GM18507 (cell line): ENCODE measurements at regions not wholly inside any gene's neighbourhood (a gene's known extent, or its start where the extent isn't known, plus 50 kb on each side); places are given as distances from the start of the nearest gene placed in this dataset.

Experiments
- DNase-seq: peaks from one replicate; pipeline ENCODE4 v3.0.0; 2011; ENCODE audit warnings: low read depth; ENCODE audit not compliant: insufficient read length; ENCODE audit errors: extremely low spot score
- FAIRE-seq: peaks from 2 replicates; lab custom pipeline; 2011; peaks lifted over from hg19 to GRCh38; lab: Jason Lieb, UNC

GRCh38 chr1:80769208-80769750 lies 1031.5 kb upstream of the ADGRL2 start:
- FAIRE-seq: no peak
- no peak for DNase-seq

GRCh38 chr1:80767711-80768110 lies 1033.0 kb upstream of the ADGRL2 start:
- FAIRE-seq (no peak), DNase-seq (no peak)

DNA sequence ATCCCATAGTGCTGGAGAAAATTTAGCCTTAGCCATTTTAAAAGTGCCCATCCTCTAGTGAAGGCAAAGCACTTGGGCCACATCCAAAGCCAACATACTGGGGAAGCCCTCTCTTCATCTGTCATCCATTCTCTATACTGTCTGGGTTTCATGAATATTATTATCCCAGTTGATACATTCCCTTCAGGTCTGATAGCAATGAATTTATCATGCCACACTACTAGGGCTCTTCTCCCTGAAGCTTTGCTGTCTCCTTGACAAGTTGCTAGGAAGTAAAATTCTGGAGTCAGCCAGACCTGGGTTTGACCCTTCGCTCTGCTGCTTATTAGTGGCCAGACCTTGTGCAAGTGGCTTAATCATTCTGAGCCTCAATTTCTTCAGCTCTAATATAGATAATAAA lies 1041.4 kb upstream of the ADGRL2 start:
- no peak for DNase-seq
- FAIRE-seq: no peak

DNA sequence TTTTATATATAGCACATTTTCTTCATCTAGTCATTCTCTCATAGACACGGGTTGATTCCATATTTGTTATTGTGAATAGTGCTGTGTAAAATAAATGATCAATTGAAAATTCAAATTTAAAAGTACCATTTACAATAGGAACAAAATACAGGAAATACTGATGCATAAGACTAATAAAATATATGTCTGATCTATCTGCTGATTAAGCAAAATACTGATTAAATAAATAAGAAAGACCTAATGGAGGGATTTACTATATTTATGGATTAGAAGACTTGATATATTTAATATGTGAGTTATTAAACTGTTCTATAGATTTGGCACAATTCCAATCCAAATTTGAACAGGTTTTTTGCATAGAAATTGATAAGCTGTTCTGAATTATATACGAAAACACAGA lies 1044.8 kb upstream of the ADGRL2 start:
- no peak for DNase-seq

DNA sequence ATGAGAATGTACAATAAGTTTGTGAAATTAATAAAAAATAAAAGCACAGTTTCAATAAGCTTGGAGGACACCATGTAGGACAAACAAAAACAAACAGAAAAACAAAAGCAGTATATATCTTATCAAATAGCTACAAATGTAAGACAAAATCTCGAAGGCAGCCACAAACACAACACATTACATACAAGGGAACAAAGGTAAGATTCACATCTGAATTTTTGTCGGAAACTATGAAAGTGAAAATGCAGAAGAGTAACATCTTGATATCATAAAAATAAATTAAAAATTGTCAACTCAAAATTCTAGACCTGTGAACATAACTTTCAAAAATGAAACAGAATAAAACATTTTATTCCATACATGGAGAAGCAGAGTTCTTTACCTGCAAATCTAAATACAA lies 1049.5 kb upstream of the ADGRL2 start:
- FAIRE-seq (no peak), DNase-seq (no peak)

More for the DNA sequence above, 1044.8 kb upstream of the ADGRL2 start:
- FAIRE-seq: no peak

- FAIRE-seq: no peak
These were observed 1069.4 kb upstream of the ADGRL2 start for GRCh38 chr1:80731241-80731894.

DNA sequence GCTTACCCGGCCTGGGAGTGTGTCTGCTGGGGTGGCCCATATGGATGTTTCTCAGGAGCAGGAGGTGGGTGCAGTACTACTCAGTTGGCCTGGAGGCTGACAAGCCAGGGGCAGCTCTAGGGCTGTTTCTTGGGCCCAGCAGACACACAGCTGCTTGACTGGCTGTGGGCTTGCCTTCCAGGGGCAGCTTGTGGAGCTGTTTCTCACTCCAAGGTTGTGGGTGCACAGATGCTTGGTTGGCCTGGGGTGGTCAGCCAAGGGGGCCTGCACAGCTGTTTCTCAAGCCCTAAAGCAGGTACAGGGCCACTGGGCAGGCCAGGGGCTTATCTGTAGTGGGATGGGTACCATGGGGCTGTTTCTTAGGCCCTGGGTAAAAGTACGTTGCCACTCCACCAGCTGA lies 1078.1 kb upstream of the ADGRL2 start:
- FAIRE-seq: no peak
- no peak for DNase-seq

More at GRCh38 chr1:80731241-80731894, 1069.4 kb upstream of the ADGRL2 start:
- DNase-seq: no peak

GRCh38 chr1:80706526-80706925 lies 1094.2 kb upstream of the ADGRL2 start:
- no peak for DNase-seq
- no peak for FAIRE-seq

- DNase-seq (no peak), FAIRE-seq (no peak)
These were observed 1122.3 kb upstream of the ADGRL2 start for GRCh38 chr1:80678438-80678837.

- no peak for DNase-seq
- FAIRE-seq: no peak
These were observed 1125.3 kb upstream of the ADGRL2 start for GRCh38 chr1:80675454-80675853.

DNA sequence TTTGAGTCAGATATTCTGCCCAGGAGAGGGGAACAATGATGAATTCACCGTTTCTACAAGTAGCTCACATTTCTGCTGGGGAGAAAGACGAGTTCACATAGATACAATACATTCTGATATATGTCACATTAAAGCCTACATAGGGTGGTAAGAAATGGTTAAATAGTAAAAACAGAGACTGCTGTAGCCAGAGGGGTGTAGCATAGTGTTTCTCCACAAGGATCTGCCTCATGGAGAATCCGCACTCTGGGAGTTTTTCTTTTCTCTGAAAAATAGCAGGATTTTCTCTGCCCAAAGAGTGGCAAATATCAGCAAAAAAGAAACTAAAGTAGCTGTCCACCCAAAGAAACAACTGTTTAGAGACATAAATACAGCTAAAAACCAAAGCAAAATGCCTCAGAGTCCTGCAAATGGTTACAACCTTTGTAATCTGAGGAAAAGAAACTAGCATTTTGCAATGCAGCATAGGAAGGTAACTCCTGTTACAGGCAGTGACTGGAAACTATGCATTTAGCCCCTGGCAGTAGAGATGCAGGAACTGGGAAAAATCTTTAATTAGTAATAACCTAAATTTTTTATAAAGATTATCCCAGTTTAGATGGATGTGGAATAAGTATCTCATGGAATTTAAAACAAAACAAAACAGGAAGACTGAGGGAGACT lies 1126.7 kb upstream of the ADGRL2 start:
- FAIRE-seq (no peak), DNase-seq (no peak)

- FAIRE-seq: no peak
- no peak for DNase-seq
These were observed 1132.4 kb upstream of the ADGRL2 start for GRCh38 chr1:80668372-80668771.

- FAIRE-seq: no peak
- DNase-seq: no peak
These were observed 1134.7 kb upstream of the ADGRL2 start for GRCh38 chr1:80666073-80666472.

DNA sequence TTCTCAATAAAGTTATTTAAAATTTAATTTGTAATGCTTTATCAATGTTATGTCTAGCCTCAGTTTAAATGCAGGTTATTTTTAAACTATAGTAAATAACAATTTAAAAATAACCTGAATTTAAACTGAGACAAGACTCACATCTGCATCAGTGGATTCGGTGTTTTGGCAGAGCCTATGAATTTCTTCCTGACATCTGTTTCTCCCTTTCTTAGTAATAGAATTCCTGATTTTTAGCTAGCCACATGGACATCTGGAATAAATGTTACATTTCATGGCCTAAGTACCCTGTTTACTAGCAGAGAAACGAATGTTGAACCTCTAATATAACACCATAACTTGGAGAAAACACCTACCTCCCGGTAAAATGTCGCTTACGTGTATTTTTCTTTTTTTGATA lies 1141.6 kb upstream of the ADGRL2 start:
- DNase-seq (no peak), FAIRE-seq (no peak)

DNA sequence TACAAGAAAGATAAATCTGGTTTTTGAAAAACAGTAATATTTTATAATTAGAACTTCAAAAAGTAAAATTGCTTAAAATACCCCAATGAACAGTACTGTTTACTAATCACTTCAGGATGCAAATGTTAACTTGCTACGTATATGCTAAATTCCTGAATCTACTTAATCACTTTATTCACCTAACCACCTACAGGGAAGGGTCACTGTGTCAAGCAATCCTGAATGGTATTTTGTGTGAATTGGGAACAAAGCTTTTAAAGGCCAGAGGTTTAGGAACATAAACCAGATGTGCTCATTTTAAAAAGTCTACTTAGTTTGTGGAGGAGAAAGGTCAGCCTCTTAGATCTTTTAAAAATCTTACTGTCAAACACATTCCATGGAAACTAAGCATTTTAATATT lies 1143.0 kb upstream of the ADGRL2 start:
- DNase-seq (no peak), FAIRE-seq (no peak)

DNA sequence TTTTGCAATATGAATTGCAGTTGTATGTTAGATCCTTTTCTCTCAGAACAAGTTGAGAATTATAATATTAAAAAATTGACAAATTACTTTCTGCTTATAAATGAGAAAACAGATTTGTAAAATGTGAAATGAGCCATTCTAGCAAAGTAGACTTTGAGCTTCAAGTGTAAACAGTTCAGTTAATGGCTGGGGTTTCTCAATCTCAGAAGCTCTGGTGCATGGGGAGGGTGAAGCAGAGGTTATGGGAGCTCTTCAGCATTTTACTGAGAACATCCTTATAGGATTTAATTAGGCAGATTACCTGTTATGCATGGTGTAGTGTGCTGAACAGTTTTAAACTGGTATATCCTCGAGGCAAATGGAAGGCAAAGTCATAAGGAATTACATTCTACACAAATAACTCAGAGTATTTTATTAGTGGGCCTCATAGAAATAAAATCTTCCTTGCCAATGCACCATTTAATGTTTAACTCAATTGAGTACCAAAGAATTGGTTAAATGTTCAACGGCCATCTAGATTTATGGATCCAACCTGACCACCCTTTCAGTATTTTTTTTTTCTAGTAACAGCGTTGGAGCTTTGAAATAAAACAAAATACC lies 1143.6 kb upstream of the ADGRL2 start:
- FAIRE-seq: no peak

DNA sequence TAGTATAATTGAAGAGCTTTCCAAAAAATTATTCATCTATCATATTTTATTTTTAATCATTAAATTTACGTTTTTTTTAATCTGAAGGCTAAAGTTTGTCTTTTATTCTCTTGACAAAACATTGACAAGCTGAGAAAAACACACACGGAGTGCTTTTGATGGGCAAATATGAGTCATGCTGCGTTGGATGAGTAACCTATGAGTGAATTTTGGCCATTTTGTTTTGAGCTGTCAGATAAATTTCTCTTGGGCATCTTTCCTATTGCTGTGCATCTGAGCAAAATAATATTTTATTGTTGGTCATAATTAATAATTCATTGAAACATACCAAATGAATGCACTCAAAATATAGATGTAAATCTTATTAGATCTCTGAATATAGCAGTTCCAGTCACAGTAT lies 1144.1 kb upstream of the ADGRL2 start:
- no peak for DNase-seq
- FAIRE-seq: no peak

More for the DNA sequence above, 1143.6 kb upstream of the ADGRL2 start:
- DNase-seq: no peak

DNA sequence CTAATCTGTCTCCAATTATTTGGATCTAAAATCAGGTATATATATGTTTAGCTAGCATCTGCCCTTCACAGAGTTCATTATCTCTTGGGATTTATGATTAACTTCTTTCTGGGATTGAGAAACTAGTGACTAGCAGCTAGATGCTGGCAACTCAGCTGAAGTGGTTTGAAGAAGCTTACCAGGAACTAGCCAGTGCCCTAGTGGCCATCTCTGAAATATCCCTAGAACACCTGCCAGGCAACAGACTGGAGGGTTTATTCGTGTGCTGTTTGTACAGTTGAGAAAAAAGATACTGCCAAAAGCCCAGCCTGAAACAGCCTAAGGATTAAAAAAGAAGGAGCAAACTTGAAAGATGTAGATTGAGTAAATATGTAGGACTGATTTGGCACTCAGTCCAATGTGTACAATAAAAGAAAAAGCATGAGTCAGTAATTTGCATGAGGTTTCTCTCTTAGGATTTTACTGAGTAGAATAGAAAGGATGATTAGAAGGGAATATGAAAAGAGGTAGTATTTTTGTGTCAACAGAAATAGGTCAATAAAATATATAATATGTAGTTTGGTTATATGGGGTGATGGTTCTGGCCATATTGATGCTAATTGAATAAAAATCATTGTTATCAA lies 1144.6 kb upstream of the ADGRL2 start:
- peak; percentile 2 for DNase-seq
- FAIRE-seq: no peak

DNA sequence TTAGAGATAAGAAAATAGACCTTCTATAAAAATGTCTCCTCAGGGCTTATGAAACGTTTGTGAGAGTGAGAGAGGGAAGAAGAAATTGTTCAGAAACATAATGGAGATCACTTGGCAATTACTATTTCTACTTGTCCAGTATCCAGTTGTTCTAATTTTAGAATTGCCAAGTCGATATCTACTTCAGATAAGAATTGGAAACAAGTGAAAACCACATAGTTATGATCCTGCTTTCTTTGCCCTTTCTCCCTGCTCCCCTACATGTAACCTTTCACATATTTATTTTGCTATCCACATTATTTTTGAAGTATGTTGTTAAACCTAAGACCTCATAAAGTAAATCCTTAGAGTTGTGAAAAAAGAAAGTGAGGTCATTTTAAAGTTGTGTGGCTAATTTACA lies 1154.7 kb upstream of the ADGRL2 start:
- no peak for DNase-seq
- FAIRE-seq: no peak

- FAIRE-seq: no peak
- DNase-seq: no peak
These were observed 1155.1 kb upstream of the ADGRL2 start for GRCh38 chr1:80645621-80646020.
